ENCODE measurements at regions not wholly inside any gene's neighbourhood (a gene's known extent, or its start where the extent isn't known, plus 50 kb on each side); places are given as distances from the start of the nearest gene placed in this dataset.
A peak's percentile ranks its signal among the peaks of the same experiment; 100 is the strongest.

GRCh38 chr7:50145801-50146338 is 52.8 kb upstream of the ZPBP start (continued):
- TF ChIP-seq IRF3 (IDR thresholded peaks at IDR 0.05), result no peak
- no peak for TF ChIP-seq ZSCAN29 (IDR thresholded peaks at IDR 0.05)
- TF ChIP-seq STAT3 (IDR thresholded peaks at IDR 0.05; ENCODE audit: low read depth, low read length), result no peak
- no peak for TF ChIP-seq IRF4 (IDR thresholded peaks at IDR 0.05; ENCODE audit: low read depth, low read length)
- TF ChIP-seq YY1 (IDR thresholded peaks at IDR 0.05; ENCODE audit: low read depth, low read length), result 0 out of 2 replicates have a peak, but pooled peaks have one; percentile 23
- TF ChIP-seq ZNF207 (IDR thresholded peaks at IDR 0.05; ENCODE audit: borderline replicate concordance), result no peak
- no peak for TF ChIP-seq ZBTB33 (IDR thresholded peaks at IDR 0.05)
- TF ChIP-seq PRDM15 (CRISPR knock-in tag; IDR thresholded peaks at IDR 0.05), result no peak
- TF ChIP-seq BACH1 (IDR thresholded peaks at IDR 0.05; ENCODE audit: borderline replicate concordance), result no peak
- TF ChIP-seq ZZZ3 (IDR thresholded peaks at IDR 0.05; ENCODE audit: control insufficient read depth, insufficient read length, low read depth), result no peak
- TF ChIP-seq SIN3A (IDR thresholded peaks at IDR 0.05; ENCODE audit: low read depth, low read length), result no peak
- TF ChIP-seq MYB (IDR thresholded peaks at IDR 0.05; ENCODE audit: borderline replicate concordance, low read depth, low read length), result no peak
- TF ChIP-seq IKZF2 (IDR thresholded peaks at IDR 0.05), result peak; percentile 84
- TF ChIP-seq TCF12 (IDR thresholded peaks at IDR 0.05; ENCODE audit: low read depth, low read length), result no peak
- no peak for TF ChIP-seq CHD1 (IDR thresholded peaks at IDR 0.05; ENCODE audit: low read depth, low read length)
- 0 out of 2 replicates have a peak, but pooled peaks have one; percentile 23 for TF ChIP-seq NKRF (conservative IDR thresholded peaks at IDR 0.05)
- TF ChIP-seq MTA2 (IDR thresholded peaks at IDR 0.05; ENCODE audit: low read depth), result peak; percentile 60
- TF ChIP-seq RBBP5 (conservative IDR thresholded peaks at IDR 0.05), result no peak
- no peak for TF ChIP-seq SUPT20H (IDR thresholded peaks at IDR 0.05; ENCODE audit: borderline replicate concordance, control insufficient read depth, low read depth, low read length)
- TF ChIP-seq ASH2L (IDR thresholded peaks at IDR 0.05; ENCODE audit: borderline replicate concordance, low read depth), result no peak

Data from GM12878 (cell line).